ENCODE measurements at regions not wholly inside any gene's neighbourhood (a gene's known extent, or its start where the extent isn't known, plus 50 kb on each side); places are given as distances from the start of the nearest gene placed in this dataset.
"Not testable (repeated sequence)": the region's sequence is repeated elsewhere in the genome, so short reads cannot be mapped to it uniquely, and the experiment has no call there.

DNA sequence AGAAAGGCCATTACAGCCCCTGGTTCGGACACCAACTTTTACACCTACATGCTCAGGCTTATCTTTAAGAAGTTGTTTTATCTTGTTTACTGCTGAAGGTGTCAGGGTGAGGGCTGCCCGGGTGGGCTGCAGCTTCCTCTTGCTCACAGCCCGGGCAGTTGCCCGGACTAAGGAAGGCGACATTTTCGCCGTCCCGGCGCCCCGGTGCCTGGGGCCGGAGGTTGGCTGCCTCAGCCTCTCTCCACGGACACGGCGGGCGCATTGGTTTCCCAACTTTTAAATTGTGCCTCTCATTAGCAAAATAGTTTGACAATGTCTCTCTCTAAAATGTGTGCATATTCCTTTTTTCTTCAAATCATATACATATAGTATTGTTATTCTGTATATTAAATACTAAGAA is 198.5 kb downstream of the LRRC70 start:
- TF ChIP-seq, protein P1, sequence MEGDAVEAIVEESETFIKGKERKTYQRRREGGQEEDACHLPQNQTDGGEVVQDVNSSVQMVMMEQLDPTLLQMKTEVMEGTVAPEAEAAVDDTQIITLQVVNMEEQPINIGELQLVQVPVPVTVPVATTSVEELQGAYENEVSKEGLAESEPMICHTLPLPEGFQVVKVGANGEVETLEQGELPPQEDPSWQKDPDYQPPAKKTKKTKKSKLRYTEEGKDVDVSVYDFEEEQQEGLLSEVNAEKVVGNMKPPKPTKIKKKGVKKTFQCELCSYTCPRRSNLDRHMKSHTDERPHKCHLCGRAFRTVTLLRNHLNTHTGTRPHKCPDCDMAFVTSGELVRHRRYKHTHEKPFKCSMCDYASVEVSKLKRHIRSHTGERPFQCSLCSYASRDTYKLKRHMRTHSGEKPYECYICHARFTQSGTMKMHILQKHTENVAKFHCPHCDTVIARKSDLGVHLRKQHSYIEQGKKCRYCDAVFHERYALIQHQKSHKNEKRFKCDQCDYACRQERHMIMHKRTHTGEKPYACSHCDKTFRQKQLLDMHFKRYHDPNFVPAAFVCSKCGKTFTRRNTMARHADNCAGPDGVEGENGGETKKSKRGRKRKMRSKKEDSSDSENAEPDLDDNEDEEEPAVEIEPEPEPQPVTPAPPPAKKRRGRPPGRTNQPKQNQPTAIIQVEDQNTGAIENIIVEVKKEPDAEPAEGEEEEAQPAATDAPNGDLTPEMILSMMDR (IDR thresholded peaks at IDR 0.05) = not testable (repeated sequence)
- not testable (repeated sequence) for TF ChIP-seq POLR2A (IDR thresholded peaks at IDR 0.05); EP300 (IDR thresholded peaks at IDR 0.05; ENCODE audit: low read depth); POLR2AphosphoS5 (IDR thresholded peaks at IDR 0.05)

All from transverse colon (tissue), 4 donors.